WTC11 (cell line): ENCODE measurements at regions not wholly inside any gene's neighbourhood (a gene's known extent, or its start where the extent isn't known, plus 50 kb on each side); places are given as distances from the start of the nearest gene placed in this dataset.

Source experiments
- ATF2 ChIP-seq: sonication (generic); formaldehyde crosslinking; IDR thresholded peaks from 2 replicates; pipeline ENCODE4 v1.8.1; 2022; ENCODE audit warnings: low read depth, missing genetic modification reagents, borderline replicate concordance
- ATF6 ChIP-seq: sonication (generic); formaldehyde crosslinking; IDR thresholded peaks from 2 replicates; pipeline ENCODE4 v1.8.1; 2023; ENCODE audit warnings: mild to moderate bottlenecking, missing genetic modification reagents
- ELF4 ChIP-seq: sonication (generic); formaldehyde crosslinking; IDR thresholded peaks from 2 replicates; pipeline ENCODE4 v1.8.1; 2022; ENCODE audit warnings: low read depth, mild to moderate bottlenecking, moderate library complexity, missing genetic modification reagents
- PREB ChIP-seq: sonication (generic); formaldehyde crosslinking; IDR thresholded peaks from 2 replicates; pipeline ENCODE4 v1.8.1; 2022; ENCODE audit warnings: mild to moderate bottlenecking, missing genetic modification reagents, moderate library complexity, borderline replicate concordance
- RELA ChIP-seq: sonication (generic); formaldehyde crosslinking; IDR thresholded peaks from 2 replicates; pipeline ENCODE4 v1.8.1; 2022; ENCODE audit warnings: missing genetic modification reagents, mild to moderate bottlenecking, borderline replicate concordance
- STAT6 ChIP-seq: sonication (generic); formaldehyde crosslinking; conservative IDR thresholded peaks from 2 replicates; pipeline ENCODE4 v1.8.1; 2023; ENCODE audit warnings: mild to moderate bottlenecking, low read depth, missing genetic modification reagents, moderate library complexity
- USF1 ChIP-seq: sonication (generic); formaldehyde crosslinking; IDR thresholded peaks from 2 replicates; pipeline ENCODE4 v1.8.0; 2022; ENCODE audit warnings: mild to moderate bottlenecking, missing genetic modification reagents
- USF2 ChIP-seq: sonication (generic); formaldehyde crosslinking; IDR thresholded peaks from 2 replicates; pipeline ENCODE4 v1.8.1; 2023; ENCODE audit warnings: mild to moderate bottlenecking, missing genetic modification reagents, moderate library complexity
- TF ChIP-seq, protein P1 (sequence below): sonication (generic); formaldehyde crosslinking; IDR thresholded peaks from 2 replicates; pipeline ENCODE4 v1.8.1; 2023; ENCODE audit warnings: mild to moderate bottlenecking, missing genetic modification reagents
- TF ChIP-seq, protein P2 (sequence below): fragments of 200-600 bp; IDR thresholded peaks from 2 replicates; pipeline ENCODE4 v1.8.0; 2022; ENCODE audit warnings: antibody characterized with exemption

- TF ChIP-seq ELF4 (CRISPR knock-in tag) (no peak), USF2 (CRISPR knock-in tag) (no peak), STAT6 (CRISPR knock-in tag) (no peak), PREB (CRISPR knock-in tag) (no peak), RELA (CRISPR knock-in tag) (no peak), USF1 (CRISPR knock-in tag) (no peak), ATF2 (no peak), ATF6 (CRISPR knock-in tag) (no peak)
- TF ChIP-seq, protein P1, sequence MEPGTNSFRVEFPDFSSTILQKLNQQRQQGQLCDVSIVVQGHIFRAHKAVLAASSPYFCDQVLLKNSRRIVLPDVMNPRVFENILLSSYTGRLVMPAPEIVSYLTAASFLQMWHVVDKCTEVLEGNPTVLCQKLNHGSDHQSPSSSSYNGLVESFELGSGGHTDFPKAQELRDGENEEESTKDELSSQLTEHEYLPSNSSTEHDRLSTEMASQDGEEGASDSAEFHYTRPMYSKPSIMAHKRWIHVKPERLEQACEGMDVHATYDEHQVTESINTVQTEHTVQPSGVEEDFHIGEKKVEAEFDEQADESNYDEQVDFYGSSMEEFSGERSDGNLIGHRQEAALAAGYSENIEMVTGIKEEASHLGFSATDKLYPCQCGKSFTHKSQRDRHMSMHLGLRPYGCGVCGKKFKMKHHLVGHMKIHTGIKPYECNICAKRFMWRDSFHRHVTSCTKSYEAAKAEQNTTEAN (CRISPR knock-in tag), result no peak
- TF ChIP-seq, protein P2, sequence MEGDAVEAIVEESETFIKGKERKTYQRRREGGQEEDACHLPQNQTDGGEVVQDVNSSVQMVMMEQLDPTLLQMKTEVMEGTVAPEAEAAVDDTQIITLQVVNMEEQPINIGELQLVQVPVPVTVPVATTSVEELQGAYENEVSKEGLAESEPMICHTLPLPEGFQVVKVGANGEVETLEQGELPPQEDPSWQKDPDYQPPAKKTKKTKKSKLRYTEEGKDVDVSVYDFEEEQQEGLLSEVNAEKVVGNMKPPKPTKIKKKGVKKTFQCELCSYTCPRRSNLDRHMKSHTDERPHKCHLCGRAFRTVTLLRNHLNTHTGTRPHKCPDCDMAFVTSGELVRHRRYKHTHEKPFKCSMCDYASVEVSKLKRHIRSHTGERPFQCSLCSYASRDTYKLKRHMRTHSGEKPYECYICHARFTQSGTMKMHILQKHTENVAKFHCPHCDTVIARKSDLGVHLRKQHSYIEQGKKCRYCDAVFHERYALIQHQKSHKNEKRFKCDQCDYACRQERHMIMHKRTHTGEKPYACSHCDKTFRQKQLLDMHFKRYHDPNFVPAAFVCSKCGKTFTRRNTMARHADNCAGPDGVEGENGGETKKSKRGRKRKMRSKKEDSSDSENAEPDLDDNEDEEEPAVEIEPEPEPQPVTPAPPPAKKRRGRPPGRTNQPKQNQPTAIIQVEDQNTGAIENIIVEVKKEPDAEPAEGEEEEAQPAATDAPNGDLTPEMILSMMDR, result no peak
These were observed 307.1 kb downstream of the SEMA3D start for GRCh38 chr7:84879570-84880325.
